ENCODE measurements at regions not wholly inside any gene's neighbourhood (a gene's known extent, or its start where the extent isn't known, plus 50 kb on each side); places are given as distances from the start of the nearest gene placed in this dataset.
A peak's percentile ranks its signal among the peaks of the same experiment; 100 is the strongest.
"Not testable (repeated sequence)": the region's sequence is repeated elsewhere in the genome, so short reads cannot be mapped to it uniquely, and the experiment has no call there.

GRCh38 chr5:145680169-145680568, 155.0 kb downstream of the PRELID2 start:
- in situ Hi-C loops (cut with MboI; ENCODE audit: low sequenced_read_pairs) = no loop called here
- H3K27me3 ChIP-seq (ENCODE audit: low read depth) = no peaks in the 10 kb centered on the region
- H3K36me3 ChIP-seq (replicated peaks) = no peaks in the 10 kb centered on the region
- no peak overlapping the region for H3K4me3 ChIP-seq
- DNase-seq (ENCODE audit: low spot score in 2 of 2) = peak in 1 of 2 experiments; percentile 27
- H3K4me1 ChIP-seq = peaks cover 3% of the 10 kb centered on the region
- H3K9me3 ChIP-seq = no peaks in the 10 kb centered on the region

GRCh38 chr5:145678255-145678654, 156.9 kb downstream of the PRELID2 start:
- H3K9me3 ChIP-seq = no peaks in the 10 kb centered on the region
- H3K36me3 ChIP-seq (replicated peaks) = no peaks in the 10 kb centered on the region
- no peak overlapping the region for H3K4me3 ChIP-seq
- in situ Hi-C loops (cut with MboI; ENCODE audit: low sequenced_read_pairs) = no loop called here
- no peak for DNase-seq (ENCODE audit: low spot score in 2 of 2)
- H3K27me3 ChIP-seq (ENCODE audit: low read depth) = no peaks in the 10 kb centered on the region
- H3K4me1 ChIP-seq = peaks cover 6% of the 10 kb centered on the region

- H3K9me3 ChIP-seq = no peaks in the 10 kb centered on the region
- in situ Hi-C loops (cut with MboI; ENCODE audit: low sequenced_read_pairs) = no loop called here
- no peak for DNase-seq (ENCODE audit: low spot score in 2 of 2)
- H3K36me3 ChIP-seq (replicated peaks) = no peaks in the 10 kb centered on the region
- H3K4me3 ChIP-seq = no peak overlapping the region
- no peaks in the 10 kb centered on the region for H3K27me3 ChIP-seq (ENCODE audit: low read depth)
- peaks cover 6% of the 10 kb centered on the region for H3K4me1 ChIP-seq
Observed at GRCh38 chr5:145673786-145674185, 161.4 kb downstream of the PRELID2 start.

- no peak for DNase-seq (ENCODE audit: low spot score in 2 of 2)
- Histone ChIP-seq H3K9me3 (no peaks in the 10 kb centered on the region), H3K27me3 (ENCODE audit: low read depth) (no peaks in the 10 kb centered on the region), H3K36me3 (replicated peaks) (no peaks in the 10 kb centered on the region), H3K4me3 (no peak overlapping the region), H3K4me1 (no peaks in the 10 kb centered on the region)
- in situ Hi-C loops (cut with MboI; ENCODE audit: low sequenced_read_pairs) = no loop called here
Observed at GRCh38 chr5:145668714-145669113, 166.4 kb downstream of the PRELID2 start.

GRCh38 chr5:145667742-145668141, 167.4 kb downstream of the PRELID2 start:
- Histone ChIP-seq H3K27me3 (ENCODE audit: low read depth) (no peaks in the 10 kb centered on the region), H3K36me3 (replicated peaks) (no peaks in the 10 kb centered on the region), H3K9me3 (no peaks in the 10 kb centered on the region), H3K4me1 (no peaks in the 10 kb centered on the region), H3K4me3 (no peak overlapping the region)
- in situ Hi-C loops (cut with MboI; ENCODE audit: low sequenced_read_pairs) = no loop called here
- no peak for DNase-seq (ENCODE audit: low spot score in 2 of 2)

GRCh38 chr5:145666591-145666990, 168.6 kb downstream of the PRELID2 start:
- Histone ChIP-seq H3K4me3 (no peak overlapping the region), H3K4me1 (no peaks in the 10 kb centered on the region), H3K27me3 (ENCODE audit: low read depth) (no peaks in the 10 kb centered on the region), H3K9me3 (no peaks in the 10 kb centered on the region), H3K36me3 (replicated peaks) (no peaks in the 10 kb centered on the region)
- DNase-seq (ENCODE audit: low spot score in 2 of 2) = no peak
- in situ Hi-C loops (cut with MboI; ENCODE audit: low sequenced_read_pairs) = no loop called here

- in situ Hi-C loops (cut with MboI; ENCODE audit: low sequenced_read_pairs) = no loop called here
- no peak for DNase-seq (ENCODE audit: low spot score in 2 of 2)
- Histone ChIP-seq H3K27me3 (ENCODE audit: low read depth) (no peaks in the 10 kb centered on the region), H3K4me3 (no peak overlapping the region), H3K36me3 (replicated peaks) (no peaks in the 10 kb centered on the region), H3K9me3 (no peaks in the 10 kb centered on the region), H3K4me1 (no peaks in the 10 kb centered on the region)
Observed at GRCh38 chr5:145661737-145662485, 173.2 kb downstream of the PRELID2 start.

- H3K4me3 ChIP-seq = no peak overlapping the region
- in situ Hi-C loops (cut with MboI; ENCODE audit: low sequenced_read_pairs) = no loop called here
- H3K4me1 ChIP-seq = no peaks in the 10 kb centered on the region
- H3K27me3 ChIP-seq (ENCODE audit: low read depth) = no peaks in the 10 kb centered on the region
- DNase-seq (ENCODE audit: low spot score in 2 of 2) = no peak
- no peaks in the 10 kb centered on the region for H3K36me3 ChIP-seq (replicated peaks)
- no peaks in the 10 kb centered on the region for H3K9me3 ChIP-seq
Observed at GRCh38 chr5:145660897-145661640, 174.1 kb downstream of the PRELID2 start.

GRCh38 chr5:145658435-145658834, 176.7 kb downstream of the PRELID2 start:
- Histone ChIP-seq H3K27me3 (ENCODE audit: low read depth) (no peaks in the 10 kb centered on the region), H3K36me3 (replicated peaks) (no peaks in the 10 kb centered on the region), H3K9me3 (no peaks in the 10 kb centered on the region), H3K4me1 (no peaks in the 10 kb centered on the region), H3K4me3 (no peak overlapping the region)
- no peak for DNase-seq (ENCODE audit: low spot score in 2 of 2)
- in situ Hi-C loops (cut with MboI; ENCODE audit: low sequenced_read_pairs) = no loop called here

- in situ Hi-C loops (cut with MboI; ENCODE audit: low sequenced_read_pairs); H3K27me3 ChIP-seq (ENCODE audit: low read depth); H3K36me3 ChIP-seq (replicated peaks); H3K9me3 ChIP-seq; H3K4me1 ChIP-seq; DNase-seq (ENCODE audit: low spot score in 2 of 2); H3K4me3 ChIP-seq: not testable (repeated sequence)
Observed at GRCh38 chr5:145652700-145653099, 182.4 kb downstream of the PRELID2 start.

- H3K4me3 ChIP-seq; H3K36me3 ChIP-seq (replicated peaks); H3K9me3 ChIP-seq; in situ Hi-C loops (cut with MboI; ENCODE audit: low sequenced_read_pairs); DNase-seq (ENCODE audit: low spot score in 2 of 2); H3K27me3 ChIP-seq (ENCODE audit: low read depth); H3K4me1 ChIP-seq: not testable (repeated sequence)
Observed at GRCh38 chr5:145647137-145647536, 188.0 kb downstream of the PRELID2 start.

GRCh38 chr5:145643214-145643613, 191.9 kb downstream of the PRELID2 start:
- in situ Hi-C loops (cut with MboI; ENCODE audit: low sequenced_read_pairs); H3K4me1 ChIP-seq; DNase-seq (ENCODE audit: low spot score in 2 of 2); H3K36me3 ChIP-seq (replicated peaks); H3K9me3 ChIP-seq; H3K27me3 ChIP-seq (ENCODE audit: low read depth); H3K4me3 ChIP-seq: not testable (repeated sequence)

- H3K9me3 ChIP-seq = no peaks in the 10 kb centered on the region
- in situ Hi-C loops (cut with MboI; ENCODE audit: low sequenced_read_pairs) = no loop called here
- H3K36me3 ChIP-seq (replicated peaks) = no peaks in the 10 kb centered on the region
- DNase-seq (ENCODE audit: low spot score in 2 of 2) = no peak
- no peaks in the 10 kb centered on the region for H3K4me1 ChIP-seq
- no peak overlapping the region for H3K4me3 ChIP-seq
- H3K27me3 ChIP-seq (ENCODE audit: low read depth) = no peaks in the 10 kb centered on the region
Observed at GRCh38 chr5:145637396-145637795, 197.7 kb downstream of the PRELID2 start.

GRCh38 chr5:145636371-145636770, 198.8 kb downstream of the PRELID2 start:
- no peaks in the 10 kb centered on the region for H3K9me3 ChIP-seq
- no peaks in the 10 kb centered on the region for H3K4me1 ChIP-seq
- H3K4me3 ChIP-seq = no peak overlapping the region
- no peak for DNase-seq (ENCODE audit: low spot score in 2 of 2)
- no peaks in the 10 kb centered on the region for H3K36me3 ChIP-seq (replicated peaks)
- in situ Hi-C loops (cut with MboI; ENCODE audit: low sequenced_read_pairs) = no loop called here
- no peaks in the 10 kb centered on the region for H3K27me3 ChIP-seq (ENCODE audit: low read depth)
